ENCODE measurements at regions not wholly inside any gene's neighbourhood (a gene's known extent, or its start where the extent isn't known, plus 50 kb on each side); places are given as distances from the start of the nearest gene placed in this dataset.

DNA sequence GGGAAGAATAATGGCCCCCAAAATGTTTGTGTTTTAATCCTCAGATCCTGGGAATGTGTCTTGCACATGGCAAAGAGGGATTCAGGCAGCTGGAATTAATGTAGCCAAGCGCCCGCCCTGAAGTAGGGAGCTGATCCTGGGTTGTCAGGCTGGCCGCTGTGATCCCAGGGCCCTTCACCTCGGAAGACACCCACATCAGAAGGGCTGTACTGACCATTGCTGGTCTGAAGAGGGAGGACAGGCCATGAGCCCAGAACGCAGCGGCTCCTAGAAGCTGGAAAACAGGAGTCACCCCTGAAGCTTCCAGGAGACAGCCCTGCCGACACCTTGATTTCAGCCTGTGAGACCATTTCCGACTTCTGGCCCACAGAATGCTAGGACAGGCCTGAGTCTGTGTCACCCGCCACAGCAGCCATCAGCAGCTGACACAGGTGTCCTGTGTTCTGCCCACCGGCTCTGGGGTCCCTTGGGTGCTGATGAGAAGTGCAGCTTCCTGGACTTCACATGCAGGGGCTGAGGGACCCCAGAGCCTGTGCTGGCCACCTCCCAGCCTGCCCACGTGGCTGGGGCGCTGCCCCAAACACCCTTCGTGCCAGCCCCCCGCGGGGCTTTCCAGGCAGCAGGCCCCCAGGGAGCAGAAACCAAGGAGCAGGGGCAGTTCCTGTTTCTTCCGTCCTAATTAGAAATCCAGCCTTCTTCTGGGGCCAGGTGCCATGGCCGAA lies 86.3 kb downstream of the ERMARD start:
- DNase-seq (ENCODE audit: low read depth, low spot score) = no peak

GRCh38 chr6:169833258-169833794 lies 81.9 kb downstream of the ERMARD start:
- DNase-seq (ENCODE audit: low read depth, low spot score) = no peak

- no peak for DNase-seq (ENCODE audit: low read depth, low spot score)
Measured at GRCh38 chr6:169832247-169832948, 81.0 kb downstream of the ERMARD start.

GRCh38 chr6:169831450-169832246 lies 80.2 kb downstream of the ERMARD start:
- DNase-seq (ENCODE audit: low read depth, low spot score) = peak; percentile 29
